Peyer's patch (tissue), 4 donors: ENCODE measurements at regions not wholly inside any gene's neighbourhood (a gene's known extent, or its start where the extent isn't known, plus 50 kb on each side); places are given as distances from the start of the nearest gene placed in this dataset.

Source experiments
- POLR2A ChIP-seq, 2 donors: fragments of 450-650 bp; IDR thresholded peaks; one replicate each; pipeline ENCODE4 v1.5.1; 2017; ENCODE audit warnings: antibody characterized with exemption in 2 of 2, mild to moderate bottlenecking in 2 of 2, moderate library complexity in 2 of 2
- TF ChIP-seq, protein P1 (sequence below), 6 experiments: fragments of 450-650 bp in 4 of 6; fragments of 200-600 bp in 2 of 6; sonication (generic) in 1 of 6; IDR thresholded peaks; one replicate each; pipeline ENCODE4 v1.5.1; 2017 to 2019; ENCODE audit warnings: antibody characterized with exemption in 6 of 6, mild to moderate bottlenecking in 3 of 6, moderate library complexity in 1 of 6

DNA sequence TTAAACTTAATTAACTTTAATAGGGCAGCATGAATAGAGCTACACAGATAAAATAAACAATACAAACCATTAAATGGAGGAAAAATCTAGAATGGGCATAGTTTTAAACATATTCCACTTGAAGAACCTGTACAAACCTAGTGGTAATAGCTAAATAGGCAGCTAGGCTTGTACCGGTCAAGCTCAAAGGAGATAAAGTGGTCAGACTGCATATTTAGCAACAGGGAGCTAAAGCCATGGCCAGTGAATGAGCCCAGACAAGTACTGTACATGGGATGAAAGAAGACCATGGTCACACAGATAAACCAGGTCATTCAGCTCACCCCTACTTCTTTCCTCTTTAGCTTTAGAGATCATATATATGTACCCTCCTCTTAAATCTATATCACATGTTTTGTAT is 186.6 kb upstream of the KRR1 start:
- TF ChIP-seq, protein P1, sequence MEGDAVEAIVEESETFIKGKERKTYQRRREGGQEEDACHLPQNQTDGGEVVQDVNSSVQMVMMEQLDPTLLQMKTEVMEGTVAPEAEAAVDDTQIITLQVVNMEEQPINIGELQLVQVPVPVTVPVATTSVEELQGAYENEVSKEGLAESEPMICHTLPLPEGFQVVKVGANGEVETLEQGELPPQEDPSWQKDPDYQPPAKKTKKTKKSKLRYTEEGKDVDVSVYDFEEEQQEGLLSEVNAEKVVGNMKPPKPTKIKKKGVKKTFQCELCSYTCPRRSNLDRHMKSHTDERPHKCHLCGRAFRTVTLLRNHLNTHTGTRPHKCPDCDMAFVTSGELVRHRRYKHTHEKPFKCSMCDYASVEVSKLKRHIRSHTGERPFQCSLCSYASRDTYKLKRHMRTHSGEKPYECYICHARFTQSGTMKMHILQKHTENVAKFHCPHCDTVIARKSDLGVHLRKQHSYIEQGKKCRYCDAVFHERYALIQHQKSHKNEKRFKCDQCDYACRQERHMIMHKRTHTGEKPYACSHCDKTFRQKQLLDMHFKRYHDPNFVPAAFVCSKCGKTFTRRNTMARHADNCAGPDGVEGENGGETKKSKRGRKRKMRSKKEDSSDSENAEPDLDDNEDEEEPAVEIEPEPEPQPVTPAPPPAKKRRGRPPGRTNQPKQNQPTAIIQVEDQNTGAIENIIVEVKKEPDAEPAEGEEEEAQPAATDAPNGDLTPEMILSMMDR (IDR thresholded peaks at IDR 0.05) = no peak
- no peak for TF ChIP-seq POLR2A (IDR thresholded peaks at IDR 0.05)
